ENCODE measurements at regions not wholly inside any gene's neighbourhood (a gene's known extent, or its start where the extent isn't known, plus 50 kb on each side); places are given as distances from the start of the nearest gene placed in this dataset.

- no peak overlapping the region for H3K27ac ChIP-seq
- no peak for TF ChIP-seq CTCF (IDR thresholded peaks at IDR 0.05)
- no peak for TF ChIP-seq ZFX (IDR thresholded peaks at IDR 0.05; ENCODE audit: borderline replicate concordance)
Measured at GRCh38 chr22:22712092-22712658, 67.8 kb downstream of the GGTLC2 start.

GRCh38 chr22:22712666-22713365 lies 68.4 kb downstream of the GGTLC2 start:
- TF ChIP-seq CTCF (IDR thresholded peaks at IDR 0.05), result no peak
- TF ChIP-seq ZFX (IDR thresholded peaks at IDR 0.05; ENCODE audit: borderline replicate concordance), result no peak
- no peak overlapping the region for H3K27ac ChIP-seq

- TF ChIP-seq CTCF (IDR thresholded peaks at IDR 0.05) (no peak), ZFX (IDR thresholded peaks at IDR 0.05; ENCODE audit: borderline replicate concordance) (no peak)
- H3K27ac ChIP-seq, result no peak overlapping the region
Measured at GRCh38 chr22:22713416-22713815, 69.0 kb downstream of the GGTLC2 start.

- no peak for TF ChIP-seq ZFX (IDR thresholded peaks at IDR 0.05; ENCODE audit: borderline replicate concordance)
- TF ChIP-seq CTCF (IDR thresholded peaks at IDR 0.05), result no peak
- no peak overlapping the region for H3K27ac ChIP-seq
Measured at GRCh38 chr22:22714600-22715335, 70.4 kb downstream of the GGTLC2 start.

- no peak overlapping the region for H3K27ac ChIP-seq
- TF ChIP-seq CTCF (IDR thresholded peaks at IDR 0.05), result no peak
- no peak for TF ChIP-seq ZFX (IDR thresholded peaks at IDR 0.05; ENCODE audit: borderline replicate concordance)
Measured at GRCh38 chr22:22716136-22716665, 71.8 kb downstream of the GGTLC2 start.

- no peak for TF ChIP-seq CTCF (IDR thresholded peaks at IDR 0.05)
- no peak for TF ChIP-seq ZFX (IDR thresholded peaks at IDR 0.05; ENCODE audit: borderline replicate concordance)
- H3K27ac ChIP-seq, result no peak overlapping the region
Measured at GRCh38 chr22:22717664-22718063, 73.2 kb downstream of the GGTLC2 start.
